RWPE1 (cell line): ENCODE measurements at regions not wholly inside any gene's neighbourhood (a gene's known extent, or its start where the extent isn't known, plus 50 kb on each side); places are given as distances from the start of the nearest gene placed in this dataset.

Experiments used
- CTCF ChIA-PET: fragments of 350-600 bp; sonication (Branson Sonifier 250); formaldehyde crosslinking; extraction: SDS; loops from one replicate; lab custom pipeline; 2021; lab: Yijun Ruan, JAX
- POLR2A ChIA-PET: fragments of 400-600 bp; formaldehyde crosslinking; extraction: SDS; loops from one replicate; lab custom pipeline; 2020; ENCODE audit warnings: antibody characterized with exemption; ENCODE audit not compliant: low non-redundant PET; lab: Yijun Ruan, JAX
- DNase-seq: peaks from one replicate; pipeline ENCODE4 v3.0.0; 2012; ENCODE audit warnings: low spot score
- H3K27ac ChIP-seq: fragments of 450-650 bp; 2 replicates; pipeline ENCODE4 v1.5.1; 2017
- TF ChIP-seq, protein P1 (sequence below): fragments of 450-650 bp; conservative IDR thresholded peaks from 2 replicates; pipeline ENCODE4 v1.5.1; 2017; ENCODE audit warnings: low read depth, mild to moderate bottlenecking

GRCh38 chr5:4015709-4016108 is 420.1 kb downstream of the IRX1 start:
- ChIA-PET POLR2A (no interaction called here), CTCF (no interaction called here)
- DNase-seq = no peak
- H3K27ac ChIP-seq = no peak overlapping the region
- TF ChIP-seq, protein P1, sequence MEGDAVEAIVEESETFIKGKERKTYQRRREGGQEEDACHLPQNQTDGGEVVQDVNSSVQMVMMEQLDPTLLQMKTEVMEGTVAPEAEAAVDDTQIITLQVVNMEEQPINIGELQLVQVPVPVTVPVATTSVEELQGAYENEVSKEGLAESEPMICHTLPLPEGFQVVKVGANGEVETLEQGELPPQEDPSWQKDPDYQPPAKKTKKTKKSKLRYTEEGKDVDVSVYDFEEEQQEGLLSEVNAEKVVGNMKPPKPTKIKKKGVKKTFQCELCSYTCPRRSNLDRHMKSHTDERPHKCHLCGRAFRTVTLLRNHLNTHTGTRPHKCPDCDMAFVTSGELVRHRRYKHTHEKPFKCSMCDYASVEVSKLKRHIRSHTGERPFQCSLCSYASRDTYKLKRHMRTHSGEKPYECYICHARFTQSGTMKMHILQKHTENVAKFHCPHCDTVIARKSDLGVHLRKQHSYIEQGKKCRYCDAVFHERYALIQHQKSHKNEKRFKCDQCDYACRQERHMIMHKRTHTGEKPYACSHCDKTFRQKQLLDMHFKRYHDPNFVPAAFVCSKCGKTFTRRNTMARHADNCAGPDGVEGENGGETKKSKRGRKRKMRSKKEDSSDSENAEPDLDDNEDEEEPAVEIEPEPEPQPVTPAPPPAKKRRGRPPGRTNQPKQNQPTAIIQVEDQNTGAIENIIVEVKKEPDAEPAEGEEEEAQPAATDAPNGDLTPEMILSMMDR = no peak

DNA sequence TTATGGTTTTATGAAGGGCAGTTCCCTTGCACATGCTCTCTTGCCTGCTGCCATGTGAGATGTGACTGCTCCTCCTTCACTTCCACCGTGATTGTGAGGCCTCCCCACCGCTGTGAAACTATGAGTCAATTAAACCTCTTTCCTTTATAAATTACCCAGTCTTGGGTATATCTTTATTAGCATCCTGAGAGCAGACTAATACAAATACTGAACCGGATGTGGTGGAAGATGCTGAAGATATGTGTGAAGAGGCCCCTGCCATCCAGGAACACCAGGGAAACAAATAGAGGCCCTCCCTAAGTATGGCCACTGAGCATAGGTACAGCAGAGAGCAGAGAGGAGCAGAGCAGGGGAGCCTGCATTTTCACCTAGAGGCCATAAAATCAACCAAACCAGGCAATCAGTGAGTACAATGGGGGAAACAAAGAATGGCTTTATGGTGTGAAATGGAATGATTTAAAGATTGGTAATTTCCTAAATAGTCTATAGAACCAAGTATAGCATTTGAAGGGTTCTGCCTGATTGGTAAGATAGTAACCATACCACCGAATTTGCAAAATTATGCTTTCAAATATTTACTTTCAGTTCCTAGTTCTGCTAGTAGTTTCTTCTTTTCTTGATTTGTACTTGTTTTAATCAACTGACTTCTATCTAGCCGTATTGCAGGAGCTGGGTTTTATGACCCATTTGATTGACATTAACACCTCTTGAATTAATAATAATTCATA is 421.6 kb downstream of the IRX1 start:
- no peak overlapping the region for H3K27ac ChIP-seq
- CTCF ChIA-PET = no interaction called here
- TF ChIP-seq, protein P1 = no peak
- DNase-seq = no peak
- POLR2A ChIA-PET = no interaction called here

DNA sequence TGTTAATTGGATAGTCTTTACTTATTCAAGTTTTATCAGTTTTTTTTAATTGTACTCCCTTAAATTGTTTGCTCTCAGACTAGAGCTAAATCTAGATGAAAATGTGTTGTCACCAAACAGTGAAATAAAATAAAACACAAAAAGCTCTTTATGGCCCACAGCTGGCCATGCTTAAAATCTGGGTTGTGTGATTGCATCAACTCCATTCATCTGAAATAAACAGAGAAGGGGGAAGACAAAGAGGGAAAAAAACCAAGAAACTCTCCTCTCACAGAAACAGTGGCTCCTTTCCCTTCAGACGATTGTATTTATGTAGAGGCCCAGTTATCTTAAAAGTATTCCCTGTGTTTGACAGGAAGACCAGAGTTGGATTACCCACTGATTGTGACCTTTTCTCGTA is 422.4 kb downstream of the IRX1 start:
- TF ChIP-seq, protein P1 = no peak
- ChIA-PET CTCF (no interaction called here), POLR2A (no interaction called here)
- DNase-seq = no peak
- no peak overlapping the region for H3K27ac ChIP-seq

GRCh38 chr5:4019009-4019769 is 423.6 kb downstream of the IRX1 start:
- TF ChIP-seq, protein P1 = no peak
- H3K27ac ChIP-seq = no peak overlapping the region
- ChIA-PET CTCF (no interaction called here), POLR2A (no interaction called here)
- no peak for DNase-seq

- no peak overlapping the region for H3K27ac ChIP-seq
- TF ChIP-seq, protein P1 = no peak
- DNase-seq = no peak
- ChIA-PET POLR2A (no interaction called here), CTCF (no interaction called here)
These were observed 424.2 kb downstream of the IRX1 start for GRCh38 chr5:4019841-4020240.

DNA sequence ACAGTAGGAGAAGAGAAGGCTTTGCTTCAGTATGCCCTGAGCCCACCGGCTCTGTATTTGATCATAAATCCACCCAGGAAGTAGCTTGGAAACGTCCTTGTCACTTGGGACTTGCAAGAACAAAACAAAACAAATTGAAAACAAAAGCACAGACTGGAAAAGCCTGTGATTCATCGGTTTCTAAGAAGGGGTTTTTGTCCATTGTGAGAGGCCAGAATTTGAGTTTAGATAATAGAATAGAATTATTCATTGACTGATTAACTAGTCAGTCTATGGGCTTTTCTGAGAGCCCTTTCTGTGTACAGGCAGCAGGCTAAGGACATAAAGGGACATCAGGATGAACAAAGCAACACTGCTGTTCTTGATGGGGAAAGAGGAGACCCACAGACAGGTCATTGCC is 424.8 kb downstream of the IRX1 start:
- ChIA-PET CTCF (no interaction called here), POLR2A (no interaction called here)
- no peak overlapping the region for H3K27ac ChIP-seq
- TF ChIP-seq, protein P1 = no peak
- no peak for DNase-seq
